Peyer's patch (tissue), 4 donors: ENCODE measurements at regions not wholly inside any gene's neighbourhood (a gene's known extent, or its start where the extent isn't known, plus 50 kb on each side); places are given as distances from the start of the nearest gene placed in this dataset.

Experiments
- DNase-seq, 3 donors: peaks; one replicate each; pipeline ENCODE4 v3.0.0-alpha.2; 2017 to 2019
- H3K27ac ChIP-seq, 4 donors: fragments of 200-600 bp; sonication (generic); one replicate each; pipeline ENCODE4 v1.5.1; 2016 to 2019
- H3K27me3 ChIP-seq, 2 donors: fragments of 200-600 bp; sonication (generic); one replicate each; pipeline ENCODE4 v1.5.1; 2019
- H3K36me3 ChIP-seq, 3 donors: fragments of 200-600 bp; sonication (generic); one replicate each; pipeline ENCODE4 v1.5.1; 2016 to 2019
- H3K4me1 ChIP-seq, 4 donors: fragments of 200-600 bp; sonication (generic); one replicate each; pipeline ENCODE4 v1.5.1; 2016 to 2019
- H3K4me3 ChIP-seq, 4 donors: fragments of 200-600 bp; sonication (generic); 1 replicate in 3 of 4; 2 replicates in 1 of 4; pipeline ENCODE4 v1.5.1; 2016 to 2019; ENCODE audit warnings: mild to moderate bottlenecking in 1 of 4
- H3K9me3 ChIP-seq, 4 donors: fragments of 200-600 bp; sonication (generic); one replicate each; pipeline ENCODE4 v1.5.1; 2016 to 2019; ENCODE audit warnings: mild to moderate bottlenecking in 1 of 4
- POLR2A ChIP-seq, 2 donors: fragments of 450-650 bp; IDR thresholded peaks; one replicate each; pipeline ENCODE4 v1.5.1; 2017; ENCODE audit warnings: antibody characterized with exemption in 2 of 2, mild to moderate bottlenecking in 2 of 2, moderate library complexity in 2 of 2
- TF ChIP-seq, protein P1 (sequence below), 6 experiments: fragments of 450-650 bp in 4 of 6; fragments of 200-600 bp in 2 of 6; sonication (generic) in 1 of 6; IDR thresholded peaks; one replicate each; pipeline ENCODE4 v1.5.1; 2017 to 2019; ENCODE audit warnings: antibody characterized with exemption in 6 of 6, mild to moderate bottlenecking in 3 of 6, moderate library complexity in 1 of 6

DNA sequence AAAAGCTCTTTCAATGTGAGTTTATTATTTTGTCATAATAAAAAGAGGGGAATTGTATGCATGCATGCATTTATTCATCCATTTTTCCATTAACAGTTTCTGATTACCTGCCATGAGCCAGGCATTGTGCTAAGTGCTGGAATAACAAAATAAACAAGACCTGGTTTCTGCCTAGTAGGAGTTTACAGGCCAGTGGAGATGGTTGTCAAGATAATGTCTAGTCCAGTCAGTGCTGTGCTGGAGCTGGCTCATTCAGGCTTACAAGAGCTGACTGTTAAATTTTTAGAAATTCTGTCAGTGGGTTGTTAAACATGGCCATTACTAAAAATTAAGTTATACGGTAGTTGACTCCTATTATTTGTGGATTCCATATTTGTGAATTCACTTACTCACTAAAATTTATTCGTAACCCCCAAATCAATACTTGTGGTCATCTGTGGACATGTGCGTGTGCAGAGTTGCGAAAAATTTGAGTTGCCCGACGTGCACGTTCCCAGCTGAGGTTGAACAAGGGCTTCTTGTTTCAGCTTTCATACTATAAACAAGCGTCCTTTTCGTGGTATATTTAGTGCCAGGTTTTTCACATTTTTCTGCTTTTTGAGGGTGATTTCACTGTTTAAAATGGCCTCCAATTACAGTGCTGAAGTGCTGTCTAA, 172.3 kb upstream of the RPS6KA3 start:
- no peak overlapping the region for H3K27ac ChIP-seq
- no peak for TF ChIP-seq POLR2A (IDR thresholded peaks at IDR 0.05)
- TF ChIP-seq, protein P1, sequence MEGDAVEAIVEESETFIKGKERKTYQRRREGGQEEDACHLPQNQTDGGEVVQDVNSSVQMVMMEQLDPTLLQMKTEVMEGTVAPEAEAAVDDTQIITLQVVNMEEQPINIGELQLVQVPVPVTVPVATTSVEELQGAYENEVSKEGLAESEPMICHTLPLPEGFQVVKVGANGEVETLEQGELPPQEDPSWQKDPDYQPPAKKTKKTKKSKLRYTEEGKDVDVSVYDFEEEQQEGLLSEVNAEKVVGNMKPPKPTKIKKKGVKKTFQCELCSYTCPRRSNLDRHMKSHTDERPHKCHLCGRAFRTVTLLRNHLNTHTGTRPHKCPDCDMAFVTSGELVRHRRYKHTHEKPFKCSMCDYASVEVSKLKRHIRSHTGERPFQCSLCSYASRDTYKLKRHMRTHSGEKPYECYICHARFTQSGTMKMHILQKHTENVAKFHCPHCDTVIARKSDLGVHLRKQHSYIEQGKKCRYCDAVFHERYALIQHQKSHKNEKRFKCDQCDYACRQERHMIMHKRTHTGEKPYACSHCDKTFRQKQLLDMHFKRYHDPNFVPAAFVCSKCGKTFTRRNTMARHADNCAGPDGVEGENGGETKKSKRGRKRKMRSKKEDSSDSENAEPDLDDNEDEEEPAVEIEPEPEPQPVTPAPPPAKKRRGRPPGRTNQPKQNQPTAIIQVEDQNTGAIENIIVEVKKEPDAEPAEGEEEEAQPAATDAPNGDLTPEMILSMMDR (IDR thresholded peaks at IDR 0.05): no peak
- no peak overlapping the region for H3K4me3 ChIP-seq
- peaks cover 0 to 8% (median 0%) of the 10 kb centered on the region in 4 donors for H3K4me1 ChIP-seq
- no peaks in the 10 kb centered on the region for H3K36me3 ChIP-seq
- no peak for DNase-seq
- no peaks in the 10 kb centered on the region for H3K9me3 ChIP-seq
- no peaks in the 10 kb centered on the region for H3K27me3 ChIP-seq

DNA sequence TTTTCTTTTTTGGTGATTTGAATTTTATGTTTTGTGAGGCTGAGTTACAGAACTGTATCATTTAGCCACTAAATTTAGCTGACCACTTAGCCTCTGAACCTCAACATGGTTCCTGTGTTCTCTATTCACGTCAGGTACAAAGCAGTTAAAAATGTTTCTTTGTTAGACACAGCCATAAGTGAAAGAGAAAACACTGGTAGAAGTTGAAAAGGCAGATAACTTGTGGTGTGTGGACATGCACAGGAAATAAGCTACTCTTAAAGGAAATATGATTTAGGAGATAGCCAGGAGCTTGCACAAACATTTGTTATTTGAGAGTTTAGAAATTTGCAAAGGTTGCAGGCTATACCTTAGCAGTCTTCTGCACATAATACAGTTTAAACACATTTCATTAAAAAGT, 171.0 kb upstream of the RPS6KA3 start:
- Histone ChIP-seq H3K27me3 (no peaks in the 10 kb centered on the region), H3K36me3 (no peaks in the 10 kb centered on the region), H3K4me1 (peaks cover 0 to 8% (median 0%) of the 10 kb centered on the region in 4 donors), H3K4me3 (no peak overlapping the region), H3K9me3 (no peaks in the 10 kb centered on the region), H3K27ac (no peak overlapping the region)
- no peak for DNase-seq
- TF ChIP-seq POLR2A (IDR thresholded peaks at IDR 0.05): no peak
- TF ChIP-seq, protein P1 (IDR thresholded peaks at IDR 0.05): no peak

DNA sequence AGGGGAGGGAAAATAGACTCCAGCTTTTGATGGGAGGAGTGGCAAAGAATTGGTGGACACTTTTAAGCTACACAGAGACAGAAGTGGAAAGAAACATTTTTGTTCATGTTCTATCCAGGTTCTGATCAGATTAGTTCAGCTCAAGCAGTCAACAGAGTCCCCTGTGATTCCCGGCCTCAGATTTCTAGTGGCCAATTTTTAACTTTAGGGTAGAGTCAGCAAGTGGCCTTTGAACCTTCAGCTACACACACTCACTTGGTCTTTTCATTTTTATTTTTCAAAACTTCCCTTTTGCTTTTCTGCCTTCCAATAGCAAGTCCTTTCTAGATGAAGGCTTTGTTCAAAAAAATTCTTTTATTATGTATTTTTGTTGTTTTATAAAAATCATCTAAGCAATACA, 169.2 kb upstream of the RPS6KA3 start:
- H3K27me3 ChIP-seq: no peaks in the 10 kb centered on the region
- TF ChIP-seq POLR2A (IDR thresholded peaks at IDR 0.05): no peak
- TF ChIP-seq, protein P1 (IDR thresholded peaks at IDR 0.05): no peak
- no peaks in the 10 kb centered on the region for H3K4me1 ChIP-seq
- no peaks in the 10 kb centered on the region for H3K36me3 ChIP-seq
- no peak for DNase-seq
- H3K4me3 ChIP-seq: no peak overlapping the region
- H3K9me3 ChIP-seq: no peaks in the 10 kb centered on the region
- H3K27ac ChIP-seq: no peak overlapping the region

DNA sequence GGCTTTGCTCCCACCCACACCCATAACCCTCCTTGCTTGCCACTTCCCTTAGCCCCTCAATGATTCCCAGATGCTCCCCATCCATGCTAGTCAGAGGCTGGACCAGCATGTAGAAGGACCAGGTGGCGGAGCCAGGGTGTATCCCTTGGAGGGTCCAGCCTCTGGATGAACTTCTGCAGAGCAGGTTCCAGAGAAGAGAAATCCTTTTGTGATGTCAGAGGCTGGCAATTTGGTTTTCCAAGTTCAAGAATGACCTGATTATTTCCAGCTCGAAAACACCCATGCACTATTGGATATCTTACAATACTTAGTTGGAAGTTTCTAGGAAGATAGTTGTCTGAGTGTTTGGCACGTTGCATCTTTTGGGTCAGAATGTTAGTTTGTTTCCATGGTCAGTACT, 168.3 kb upstream of the RPS6KA3 start:
- Histone ChIP-seq H3K27me3 (no peaks in the 10 kb centered on the region), H3K9me3 (no peaks in the 10 kb centered on the region), H3K4me3 (no peak overlapping the region), H3K4me1 (no peaks in the 10 kb centered on the region), H3K36me3 (no peaks in the 10 kb centered on the region), H3K27ac (no peak overlapping the region)
- TF ChIP-seq, protein P1 (IDR thresholded peaks at IDR 0.05): no peak
- TF ChIP-seq POLR2A (IDR thresholded peaks at IDR 0.05): no peak
- DNase-seq: no peak

DNA sequence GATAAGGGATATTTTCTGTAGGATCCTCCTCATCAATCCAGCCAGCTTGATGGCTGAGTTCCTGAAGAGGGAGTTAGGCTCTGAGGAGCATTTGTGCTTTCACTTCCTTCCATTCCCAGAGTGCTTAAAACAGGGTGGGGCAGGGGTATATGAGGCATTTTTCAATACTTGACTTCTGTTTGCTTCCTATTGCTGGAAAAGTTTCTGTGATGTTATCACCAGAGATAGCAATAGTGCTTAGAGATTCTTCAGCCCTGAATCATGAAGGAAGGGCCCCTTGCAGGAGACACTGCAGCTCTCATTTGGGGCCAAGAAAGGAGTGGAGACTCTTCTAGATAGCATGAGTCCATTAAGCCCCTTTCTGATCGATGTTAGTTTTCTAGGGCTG, 166.7 kb upstream of the RPS6KA3 start:
- no peak for TF ChIP-seq POLR2A (IDR thresholded peaks at IDR 0.05)
- TF ChIP-seq, protein P1 (IDR thresholded peaks at IDR 0.05): no peak
- Histone ChIP-seq H3K4me1 (no peaks in the 10 kb centered on the region), H3K36me3 (no peaks in the 10 kb centered on the region), H3K27ac (no peak overlapping the region), H3K4me3 (no peak overlapping the region), H3K9me3 (no peaks in the 10 kb centered on the region), H3K27me3 (no peaks in the 10 kb centered on the region)
- DNase-seq: no peak
